H1 (cell line): ENCODE measurements at regions not wholly inside any gene's neighbourhood (a gene's known extent, or its start where the extent isn't known, plus 50 kb on each side); places are given as distances from the start of the nearest gene placed in this dataset.

Experiments used
- CTCF ChIA-PET: fragments of 300-600 bp; sonication (Branson Sonifier 250); formaldehyde crosslinking; loops from one replicate; lab custom pipeline; 2021; ENCODE audit not compliant: partially characterized antibody; lab: Charles Lee
- POLR2A ChIA-PET: fragments of 300-600 bp; sonication (Branson Sonifier 250); formaldehyde crosslinking; loops from one replicate; lab custom pipeline; 2021; ENCODE audit warnings: inconsistent platforms; ENCODE audit not compliant: partially characterized antibody; lab: Charles Lee
- DNase-seq, 2 experiments: peaks; one replicate each; pipeline versions ENCODE4 v3.0.0 to v3.0.0-alpha.2; 2010 to 2022; ENCODE audit warnings: low spot score in 2 of 2, low read depth in 1 of 2, mixed read lengths in 1 of 2
- FAIRE-seq: peaks from 2 replicates; lab custom pipeline; 2011; peaks lifted over from hg19 to GRCh38; lab: Jason Lieb, UNC
- H2AFZ ChIP-seq: 2 replicates; pipeline ENCODE4 v1.8.1; 2012; ENCODE audit warnings: low read length, inconsistent platforms
- H2AK5ac ChIP-seq: 2 replicates; pipeline ENCODE4 v1.6.1; 2013; ENCODE audit warnings: low read depth, low read length
- H2BK120ac ChIP-seq: replicated peaks from 2 replicates; pipeline ENCODE3; 2013; ENCODE audit warnings: low read depth, low read length, inconsistent platforms
- H2BK12ac ChIP-seq: 2 replicates; pipeline ENCODE4 v1.6.1; 2013; ENCODE audit warnings: low read depth, low read length
- H2BK15ac ChIP-seq: 2 replicates; pipeline ENCODE4 v1.6.1; 2013; ENCODE audit warnings: low read length
- H2BK20ac ChIP-seq: 2 replicates; pipeline ENCODE4 v1.6.1; 2013; ENCODE audit warnings: low read length
- H2BK5ac ChIP-seq: 2 replicates; pipeline ENCODE4 v1.6.1; 2013; ENCODE audit warnings: low read depth, low read length
- H3K14ac ChIP-seq: 2 replicates; pipeline ENCODE4 v1.6.1; 2013; ENCODE audit warnings: inconsistent platforms; ENCODE audit not compliant: insufficient read length
- H3K18ac ChIP-seq: 2 replicates; pipeline ENCODE4 v1.6.1; 2013; ENCODE audit warnings: low read length; ENCODE audit errors: extremely low read depth
- H3K23ac ChIP-seq: 2 replicates; pipeline ENCODE4 v1.6.1; 2013; ENCODE audit warnings: inconsistent platforms; ENCODE audit not compliant: insufficient read length
- H3K23me2 ChIP-seq: 2 replicates; pipeline ENCODE4 v1.6.1; 2013; ENCODE audit warnings: low read depth, low read length
- H3K27ac ChIP-seq: 2 replicates; pipeline ENCODE4 v1.6.1; 2011; ENCODE audit warnings: low read depth, low read length, inconsistent platforms
- H3K27me3 ChIP-seq, 4 experiments: replicated peaks in 1 of 4; 1 replicate in 1 of 4; 2 replicates in 3 of 4; pipeline versions ENCODE4 v1.6.1 to v1.8.1; 2011 to 2013; ENCODE audit warnings: low read length in 3 of 4, mild to moderate bottlenecking in 3 of 4, inconsistent platforms in 2 of 4, mixed read lengths in 2 of 4, moderate library complexity in 1 of 4; ENCODE audit not compliant: control insufficient read depth in 3 of 4, insufficient read depth in 3 of 4; ENCODE audit errors: extremely low read depth in 1 of 4
- H3K36me3 ChIP-seq, 4 experiments: 2 replicates each; pipeline versions ENCODE4 v1.6.1 to v1.8.1; 2011 to 2013; ENCODE audit warnings: mild to moderate bottlenecking in 4 of 4, low read length in 3 of 4, moderate library complexity in 2 of 4, control low read depth in 1 of 4, inconsistent platforms in 1 of 4; ENCODE audit not compliant: insufficient read depth in 4 of 4, control insufficient read depth in 2 of 4
- H3K4ac ChIP-seq: replicated peaks from 2 replicates; pipeline ENCODE3; 2013; ENCODE audit warnings: low read length, low read depth, mixed read lengths, inconsistent platforms; ENCODE audit not compliant: insufficient read length
- H3K4me1 ChIP-seq, 4 experiments: replicated peaks in 1 of 4; 1 replicate in 1 of 4; 2 replicates in 3 of 4; pipeline versions ENCODE4 v1.6.1 to v1.8.1; 2011 to 2013; ENCODE audit warnings: low read length in 3 of 4, inconsistent platforms in 2 of 4, mixed read lengths in 1 of 4; ENCODE audit not compliant: insufficient read depth in 4 of 4, control insufficient read depth in 3 of 4
- H3K4me2 ChIP-seq, 2 experiments: 2 replicates each; pipeline versions ENCODE4 v1.6.1 to v1.8.1; 2011 to 2013; ENCODE audit warnings: low read depth in 2 of 2, low read length in 2 of 2, control low read depth in 1 of 2, inconsistent platforms in 1 of 2, mild to moderate bottlenecking in 1 of 2; ENCODE audit not compliant: insufficient read depth in 1 of 2
- H3K4me3 ChIP-seq, 4 experiments: fragments of 200-600, 300-600 bp in 1 of 4; sonication (generic), shearing (Covaris generic), sonication (Bioruptor Twin) in 1 of 4; 2 replicates each; pipeline versions ENCODE4 v1.5.1 to v1.8.1; 2011 to 2016; ENCODE audit warnings: low read length in 4 of 4, low read depth in 3 of 4, control low read depth in 2 of 4, inconsistent platforms in 2 of 4, mild to moderate bottlenecking in 2 of 4, mixed read lengths in 1 of 4, moderate library complexity in 1 of 4; ENCODE audit not compliant: insufficient read depth in 2 of 4; ENCODE audit errors: extremely low read depth in 1 of 4
- H3K56ac ChIP-seq: replicated peaks from 2 replicates; pipeline ENCODE3; 2013; ENCODE audit warnings: low read depth, mild to moderate bottlenecking, mixed read lengths, low read length, inconsistent platforms; ENCODE audit not compliant: insufficient read length
- H3K79me1 ChIP-seq: 2 replicates; pipeline ENCODE4 v1.6.1; 2013; ENCODE audit warnings: low read depth, low read length, control low read depth
- H3K79me2 ChIP-seq, 2 experiments: 2 replicates each; pipeline versions ENCODE4 v1.6.1 to v1.8.1; 2012 to 2013; ENCODE audit warnings: low read length in 2 of 2, mild to moderate bottlenecking in 2 of 2, inconsistent platforms in 1 of 2; ENCODE audit not compliant: insufficient read depth in 2 of 2, control insufficient read depth in 1 of 2
- H3K9ac ChIP-seq, 4 experiments: replicated peaks in 1 of 4; 1 replicate in 1 of 4; 2 replicates in 3 of 4; pipeline versions ENCODE4 v1.6.1 to v1.8.1; 2011 to 2013; ENCODE audit warnings: low read depth in 3 of 4, low read length in 3 of 4, control low read depth in 2 of 4, mild to moderate bottlenecking in 2 of 4, moderate library complexity in 2 of 4, inconsistent platforms in 1 of 4; ENCODE audit errors: extremely low read depth in 1 of 4
- H3K9me3 ChIP-seq, 2 experiments: 2 replicates each; pipeline versions ENCODE4 v1.6.1 to v1.8.1; 2012 to 2013; ENCODE audit warnings: mild to moderate bottlenecking in 2 of 2, moderate library complexity in 2 of 2, control low read depth in 1 of 2, inconsistent platforms in 1 of 2, low read depth in 1 of 2, low read length in 1 of 2, mixed read lengths in 1 of 2; ENCODE audit not compliant: insufficient read depth in 2 of 2
- H4K20me1 ChIP-seq, 2 experiments: replicated peaks in 1 of 2; 2 replicates each; pipeline versions ENCODE3 to v1.8.1; 2011 to 2013; ENCODE audit warnings: inconsistent platforms in 2 of 2, low read length in 2 of 2, mild to moderate bottlenecking in 1 of 2; ENCODE audit not compliant: insufficient read depth in 2 of 2, control insufficient read depth in 1 of 2
- H4K5ac ChIP-seq: 2 replicates; pipeline ENCODE4 v1.6.1; 2013; ENCODE audit warnings: low read length, low read depth, mixed read lengths, inconsistent platforms; ENCODE audit not compliant: insufficient read length
- H4K8ac ChIP-seq: 2 replicates; pipeline ENCODE4 v1.8.0; 2013; ENCODE audit warnings: mild to moderate bottlenecking, moderate library complexity, low read length, inconsistent platforms; ENCODE audit not compliant: insufficient read depth; ENCODE audit errors: extremely low read depth
- H4K91ac ChIP-seq: replicated peaks from 2 replicates; pipeline ENCODE3; 2013; ENCODE audit warnings: low read length, mixed read lengths, inconsistent platforms; ENCODE audit not compliant: insufficient read length
- CTBP2 ChIP-seq: IDR thresholded peaks from 2 replicates; pipeline ENCODE4 v1.7.0; 2011; ENCODE audit warnings: borderline replicate concordance, mild to moderate bottlenecking, moderate library complexity, mixed read lengths, low read length; ENCODE audit not compliant: insufficient read depth, insufficient read length
- WGBS, 2 experiments: shearing (Covaris generic) in 1 of 2; methylation state at CpG; one replicate each; pipeline versions ENCODE4 v1.1.6 to v1.1.7; 2013 to 2015; ENCODE audit warnings: low lambda C conversion rate in 2 of 2, mixed read lengths in 2 of 2, inconsistent platforms in 1 of 2, low coverage in 1 of 2, missing lambda C conversion rate in 1 of 2; ENCODE audit not compliant: insufficient replicate concordance in 2 of 2, insufficient coverage in 1 of 2, insufficient read length in 1 of 2; ENCODE audit errors: extremely low coverage in 1 of 2, missing lambda C conversion rate in 1 of 2; 5-methylcytosine and 5-hydroxymethylcytosine counted together

DNA sequence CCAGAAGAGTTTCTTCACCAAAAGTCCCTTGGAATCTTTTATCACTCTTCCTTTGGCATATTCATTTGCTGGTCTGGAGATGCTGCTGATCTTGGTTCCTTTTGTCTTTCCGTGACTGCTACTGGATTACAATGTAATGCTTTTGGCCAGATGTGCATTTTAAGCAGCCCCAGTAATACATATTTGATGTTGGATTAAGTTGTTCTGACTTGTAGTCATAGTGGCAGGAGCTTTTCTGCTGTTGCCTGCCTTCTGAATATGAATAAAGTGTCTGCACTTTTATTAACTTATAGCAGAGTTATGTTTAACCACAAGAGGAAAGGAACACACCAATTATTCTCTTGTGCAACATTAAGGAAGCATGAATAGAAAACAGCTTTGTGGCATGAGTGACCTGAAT is 360.0 kb upstream of the DDI1 start:
- H2BK5ac ChIP-seq = no peak overlapping the region
- H3K79me2 ChIP-seq = no peaks in the 10 kb centered on the region
- H3K27me3 ChIP-seq = peaks cover 0 to 2% (median 0%) of the 10 kb centered on the region in 4 experiments; a peak in 2 of 7 replicates
- no peak overlapping the region for H3K27ac ChIP-seq
- H3K9ac ChIP-seq = no peak overlapping the region
- no peaks in the 10 kb centered on the region for H3K9me3 ChIP-seq
- H3K4ac ChIP-seq = no peak overlapping the region
- H3K14ac ChIP-seq = no peak overlapping the region
- H3K36me3 ChIP-seq = no peaks in the 10 kb centered on the region
- peaks cover 0 to 1% of the 10 kb centered on the region in 2 experiments for H4K20me1 ChIP-seq
- H4K8ac ChIP-seq = no peak overlapping the region
- H4K91ac ChIP-seq = no peak overlapping the region
- no peak overlapping the region for H2AFZ ChIP-seq
- H3K4me1 ChIP-seq = no peaks in the 10 kb centered on the region
- H4K5ac ChIP-seq = no peak overlapping the region
- no peak overlapping the region for H2BK12ac ChIP-seq
- H2BK120ac ChIP-seq = no peak overlapping the region
- no peak for FAIRE-seq
- POLR2A ChIA-PET = no interaction called here
- H3K4me2 ChIP-seq = no peak overlapping the region
- no peak overlapping the region for H2BK15ac ChIP-seq
- 97% methylated on average over 1 of the region's 1 CpG; no CpG with 5 or more reads in 1 of the 2 experiments for WGBS, 2 experiments
- no peak overlapping the region for H3K56ac ChIP-seq
- no peaks in the 10 kb centered on the region for H3K23me2 ChIP-seq
- no peak for TF ChIP-seq CTBP2
- TF ChIP-seq, all 59 proteins: peak for 0
- Histone ChIP-seq H3K18ac (no peak overlapping the region), H3K4me3 (no peak overlapping the region), H3K23ac (no peak overlapping the region), H2BK20ac (no peak overlapping the region), H3K79me1 (no peaks in the 10 kb centered on the region), H2AK5ac (no peak overlapping the region)
- no peak for DNase-seq
- CTCF ChIA-PET = no interaction called here
